NCI-H460 (cell line): ENCODE measurements at regions not wholly inside any gene's neighbourhood (a gene's known extent, or its start where the extent isn't known, plus 50 kb on each side); places are given as distances from the start of the nearest gene placed in this dataset.
"Not testable (repeated sequence)": the region's sequence is repeated elsewhere in the genome, so short reads cannot be mapped to it uniquely, and the experiment has no call there.

Experiments
- DNase-seq: peaks from one replicate; pipeline ENCODE4 v3.0.0-alpha.2; 2016; ENCODE audit warnings: low read depth; ENCODE audit errors: extremely low read depth

DNA sequence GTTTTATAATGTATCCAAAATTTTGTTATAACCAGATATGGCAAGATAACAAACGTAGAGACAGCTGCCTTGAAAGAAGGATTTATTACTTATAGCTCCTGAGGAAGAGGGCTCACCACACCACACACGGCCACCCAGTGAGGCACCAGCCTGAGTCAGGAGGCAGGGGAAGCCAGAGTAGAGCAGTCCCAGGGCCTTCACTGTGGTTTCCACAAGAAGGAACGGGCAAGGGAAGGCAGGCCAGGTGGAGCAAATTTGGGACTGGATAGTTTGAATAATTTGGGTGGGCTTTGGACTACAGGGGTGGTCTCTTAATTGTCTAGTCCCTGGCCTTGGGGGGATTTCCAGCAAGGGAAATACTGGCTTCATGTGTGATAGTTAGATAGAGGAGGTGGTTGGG lies 72.5 kb downstream of the RRAGC start:
- no peak for DNase-seq

DNA sequence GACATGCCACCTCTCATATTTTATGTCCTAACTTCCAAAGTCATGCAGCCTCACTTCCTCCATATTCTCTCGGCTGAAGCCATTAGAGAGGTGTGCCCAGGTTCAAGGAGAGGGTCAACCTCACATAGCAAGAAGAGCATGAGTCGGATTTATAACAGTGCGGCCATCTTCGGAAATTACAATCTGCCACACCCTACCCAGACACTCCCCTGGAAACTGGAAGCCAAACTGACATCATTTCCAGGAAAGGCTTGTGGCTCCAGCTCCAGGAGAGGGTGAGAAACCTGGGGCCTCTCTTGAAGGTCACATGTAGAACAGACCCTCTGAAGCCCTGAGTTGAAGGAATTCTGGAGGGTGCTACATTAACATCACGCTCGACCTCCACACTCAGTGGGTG lies 73.5 kb downstream of the RRAGC start:
- no peak for DNase-seq

DNA sequence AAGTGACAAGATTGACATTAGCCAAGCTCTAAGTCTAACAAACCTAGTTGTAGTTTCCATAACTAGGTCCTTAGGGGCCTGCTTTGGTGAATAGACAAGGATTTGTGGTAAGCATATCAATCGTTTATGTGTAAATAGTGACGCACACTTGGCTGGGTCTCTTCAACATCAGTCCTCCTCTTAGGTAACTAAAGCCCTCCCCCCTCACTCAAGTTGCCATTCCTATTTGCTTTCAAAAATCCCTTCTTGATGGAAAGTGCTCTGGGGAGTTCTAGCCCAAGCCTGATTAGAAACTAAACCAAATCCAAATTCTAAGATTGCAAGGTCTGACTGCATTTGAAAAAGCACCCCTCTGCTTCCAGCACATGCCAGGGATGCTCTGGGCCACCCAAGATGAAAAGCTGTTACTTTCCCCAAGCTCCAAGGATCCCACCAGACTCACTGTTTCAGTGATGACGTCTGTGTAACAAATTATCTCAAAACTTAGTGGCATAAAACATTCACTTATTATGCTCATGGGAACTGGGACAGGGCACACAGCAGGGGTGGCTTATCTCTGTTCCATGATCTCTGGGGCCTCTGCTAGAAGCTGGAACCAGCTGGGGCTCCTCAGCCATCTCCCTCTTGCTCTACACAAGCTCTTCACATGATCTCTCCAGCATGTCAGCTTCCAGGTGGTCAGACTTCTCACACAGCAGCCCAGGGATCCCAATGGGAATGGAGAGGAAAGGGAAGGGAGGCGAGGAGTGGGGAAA lies 74.1 kb downstream of the RRAGC start:
- no peak for DNase-seq

GRCh38 chr1:38784452-38785284 lies 74.9 kb downstream of the RRAGC start:
- DNase-seq: no peak

DNA sequence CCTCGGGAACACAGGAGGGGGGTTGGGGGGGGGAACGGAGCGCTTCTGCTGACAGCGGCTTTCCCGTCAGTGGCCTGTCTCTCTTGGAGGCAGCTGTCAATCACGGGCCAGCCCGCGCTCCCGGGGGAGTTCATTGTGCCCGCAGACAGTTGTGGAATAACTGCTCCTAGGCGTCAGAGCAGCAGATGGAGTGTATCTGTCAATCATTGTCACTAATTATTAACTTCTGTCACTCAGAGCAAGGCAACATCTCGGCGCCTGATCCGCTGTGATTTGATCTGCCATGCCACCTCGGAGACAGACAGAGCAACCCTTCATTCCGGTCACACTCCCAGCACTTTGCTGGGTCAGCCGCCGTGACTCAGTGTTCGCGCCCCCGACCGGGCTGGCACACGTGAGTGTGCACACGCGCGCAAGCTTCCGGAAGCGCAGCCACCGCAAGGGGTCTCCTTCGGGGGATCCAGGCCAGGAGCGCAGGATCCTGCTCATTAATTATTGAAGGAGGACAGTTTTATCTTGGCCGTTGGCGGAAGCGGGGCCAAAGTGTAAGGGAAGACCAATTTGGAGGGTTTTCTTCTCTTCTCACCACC lies 75.8 kb downstream of the RRAGC start:
- DNase-seq: no peak

- DNase-seq: no peak
Measured at GRCh38 chr1:38781872-38782617, 77.5 kb downstream of the RRAGC start.

GRCh38 chr1:38780133-38780532 lies 79.4 kb downstream of the RRAGC start:
- DNase-seq: no peak

GRCh38 chr1:38779491-38779890 lies 80.1 kb downstream of the RRAGC start:
- no peak for DNase-seq

DNA sequence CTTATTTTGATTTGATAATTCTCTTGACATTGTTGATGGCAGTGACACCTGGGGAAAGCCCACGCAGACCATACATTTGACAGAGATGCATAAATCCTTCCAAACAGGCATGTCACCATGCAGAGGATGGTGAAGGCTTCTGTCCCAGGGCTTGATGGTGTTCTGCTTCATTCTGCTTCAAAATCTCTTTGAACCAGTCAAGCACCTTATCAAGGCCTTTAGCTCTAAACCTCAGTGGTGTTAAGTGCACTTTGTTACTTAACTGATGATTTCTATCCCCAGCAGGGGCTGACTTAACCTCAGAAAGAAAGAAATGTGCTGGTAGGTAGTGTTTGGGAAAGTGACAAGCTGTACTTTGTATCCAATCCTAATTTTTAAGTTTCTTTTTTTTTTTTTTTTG lies 81.1 kb downstream of the RRAGC start:
- no peak for DNase-seq

DNA sequence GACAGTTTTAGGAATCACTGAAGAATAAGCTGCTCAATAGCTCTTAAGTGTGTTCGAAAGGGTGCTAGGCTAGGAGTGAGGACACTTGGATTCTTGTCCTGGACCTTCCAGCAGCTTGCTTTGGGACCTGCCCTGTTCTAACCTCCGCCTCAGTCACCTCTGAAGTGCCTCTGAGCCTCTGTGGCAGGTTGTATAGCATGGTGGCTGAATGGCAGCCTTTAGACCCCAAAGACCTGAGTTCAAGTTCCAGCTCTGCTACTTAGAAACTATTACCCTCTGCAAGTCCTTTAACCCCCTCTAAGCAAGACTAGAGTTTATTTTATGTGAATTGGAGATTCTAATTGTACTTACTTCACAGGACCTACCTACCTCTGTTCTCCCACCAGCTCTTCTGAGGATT lies 81.5 kb downstream of the RRAGC start:
- DNase-seq: no peak

- no peak for DNase-seq
Measured at GRCh38 chr1:38777464-38777957, 82.1 kb downstream of the RRAGC start.

DNA sequence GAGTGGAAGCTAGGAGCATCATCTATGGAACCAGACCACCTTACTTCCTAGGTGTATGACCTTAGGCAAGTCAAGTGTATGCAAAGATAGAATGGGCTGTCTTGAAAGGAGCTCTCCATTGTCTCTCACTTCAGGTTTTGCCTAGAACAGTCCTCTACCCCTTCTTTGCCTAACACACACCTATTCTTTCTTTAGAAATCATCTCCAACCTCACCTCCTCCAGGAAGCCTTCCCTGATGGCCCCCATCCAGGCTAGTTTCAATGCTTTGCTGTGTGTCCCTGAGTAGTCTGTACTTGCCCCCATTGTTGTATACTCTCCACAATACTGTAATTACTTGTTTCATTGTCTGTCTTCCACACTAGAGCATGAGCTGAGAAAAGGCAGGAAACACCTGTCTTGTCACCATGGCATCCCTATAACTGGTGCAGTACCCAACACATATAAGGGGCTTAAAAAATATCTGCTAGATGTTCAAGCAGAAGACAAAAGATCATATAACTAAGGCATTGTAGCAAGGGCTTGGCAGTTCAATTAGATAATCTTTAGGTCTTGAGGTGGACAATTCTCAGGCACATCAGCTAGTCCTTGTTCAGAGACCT lies 83.0 kb downstream of the RRAGC start:
- no peak for DNase-seq

DNA sequence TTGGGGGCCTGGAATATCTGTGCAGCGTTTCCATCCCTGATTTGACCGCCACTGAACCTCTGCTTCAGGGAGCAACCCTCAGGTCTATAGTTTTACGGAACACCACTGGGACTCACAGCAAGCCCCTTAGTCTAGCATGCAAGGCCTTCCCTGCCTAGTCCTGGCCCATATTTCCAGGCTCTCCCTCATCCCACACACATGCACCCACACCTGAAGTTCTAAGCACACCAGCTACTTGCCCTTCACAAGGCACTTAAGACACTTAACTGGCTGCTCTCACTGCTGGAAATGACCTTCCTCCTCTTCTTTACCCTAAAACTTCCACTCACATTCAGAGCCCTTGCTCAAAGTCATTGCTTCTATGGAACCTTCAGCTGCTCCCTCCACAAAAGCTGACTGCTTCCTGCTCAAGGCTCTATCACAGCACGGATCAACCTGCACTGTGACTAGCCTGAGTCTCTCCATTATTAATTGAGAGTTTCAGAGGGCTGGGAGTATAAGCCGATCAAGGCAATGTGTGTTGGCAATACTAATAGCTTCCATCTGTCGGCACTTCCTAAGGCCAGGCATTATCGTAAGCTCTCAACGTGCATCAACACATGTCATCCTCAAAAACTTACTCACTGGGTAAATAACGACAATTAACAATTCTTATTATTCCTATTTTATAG lies 84.3 kb downstream of the RRAGC start:
- no peak for DNase-seq

GRCh38 chr1:38773483-38773882 lies 86.1 kb downstream of the RRAGC start:
- DNase-seq: no peak

- no peak for DNase-seq
Measured at GRCh38 chr1:38772953-38773352, 86.6 kb downstream of the RRAGC start.

- DNase-seq: no peak
Measured at GRCh38 chr1:38772026-38772425, 87.5 kb downstream of the RRAGC start.

- not testable (repeated sequence) for DNase-seq
Measured at GRCh38 chr1:38770516-38771173, 88.9 kb downstream of the RRAGC start.

- DNase-seq: no peak
Measured at GRCh38 chr1:38766125-38766524, 93.4 kb downstream of the RRAGC start.

- no peak for DNase-seq
Measured at GRCh38 chr1:38763121-38763520, 96.5 kb downstream of the RRAGC start.
